ENCODE measurements at regions not wholly inside any gene's neighbourhood (a gene's known extent, or its start where the extent isn't known, plus 50 kb on each side); places are given as distances from the start of the nearest gene placed in this dataset.
A peak's percentile ranks its signal among the peaks of the same experiment; 100 is the strongest.

DNA sequence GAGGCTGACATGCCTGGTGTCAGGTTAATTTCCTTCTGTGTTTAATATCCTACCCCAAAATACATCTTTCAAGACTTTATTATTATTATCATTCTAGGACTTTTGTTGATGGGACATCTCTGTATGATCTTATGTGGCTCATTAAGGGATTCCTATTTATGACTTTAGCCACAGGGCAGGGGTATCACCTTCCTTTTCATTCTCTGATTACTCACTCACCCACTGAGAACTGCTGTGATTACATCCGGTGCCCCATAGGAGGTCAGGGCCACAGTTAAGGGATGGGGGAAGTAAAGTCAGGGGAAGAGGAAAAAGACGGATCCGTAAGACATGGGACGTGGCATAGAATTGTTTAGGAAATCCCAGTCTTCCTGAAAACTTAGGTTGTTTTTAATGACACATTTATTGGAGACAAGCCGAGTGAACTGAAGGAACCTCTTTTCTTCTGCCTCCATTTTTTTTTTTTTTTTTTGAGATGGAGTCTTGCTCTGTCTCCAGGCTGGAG lies 61.0 kb upstream of the PITRM1 start (continued):
- TF ChIP-seq RCOR1 (IDR thresholded peaks at IDR 0.05; ENCODE audit: low read length) (no peak), POLR2AphosphoS5 (IDR thresholded peaks at IDR 0.05; ENCODE audit: low read depth, low read length) (no peak), JUND (IDR thresholded peaks at IDR 0.05) (no peak), EP300 (IDR thresholded peaks at IDR 0.05; ENCODE audit: borderline replicate concordance in 1 of 2, low read depth in 1 of 2, low read length in 1 of 2) (no peak), REST (IDR thresholded peaks at IDR 0.05; ENCODE audit: low read depth, low read length) (no peak)
- TF ChIP-seq, protein P1, sequence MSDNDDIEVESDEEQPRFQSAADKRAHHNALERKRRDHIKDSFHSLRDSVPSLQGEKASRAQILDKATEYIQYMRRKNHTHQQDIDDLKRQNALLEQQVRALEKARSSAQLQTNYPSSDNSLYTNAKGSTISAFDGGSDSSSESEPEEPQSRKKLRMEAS (IDR thresholded peaks at IDR 0.05; ENCODE audit: low read depth) = no peak

- TF ChIP-seq, protein P2, sequence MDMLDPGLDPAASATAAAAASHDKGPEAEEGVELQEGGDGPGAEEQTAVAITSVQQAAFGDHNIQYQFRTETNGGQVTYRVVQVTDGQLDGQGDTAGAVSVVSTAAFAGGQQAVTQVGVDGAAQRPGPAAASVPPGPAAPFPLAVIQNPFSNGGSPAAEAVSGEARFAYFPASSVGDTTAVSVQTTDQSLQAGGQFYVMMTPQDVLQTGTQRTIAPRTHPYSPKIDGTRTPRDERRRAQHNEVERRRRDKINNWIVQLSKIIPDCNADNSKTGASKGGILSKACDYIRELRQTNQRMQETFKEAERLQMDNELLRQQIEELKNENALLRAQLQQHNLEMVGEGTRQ (IDR thresholded peaks at IDR 0.05; ENCODE audit: borderline replicate concordance, low read depth, low read length) = no peak
- TF ChIP-seq, protein P3, sequence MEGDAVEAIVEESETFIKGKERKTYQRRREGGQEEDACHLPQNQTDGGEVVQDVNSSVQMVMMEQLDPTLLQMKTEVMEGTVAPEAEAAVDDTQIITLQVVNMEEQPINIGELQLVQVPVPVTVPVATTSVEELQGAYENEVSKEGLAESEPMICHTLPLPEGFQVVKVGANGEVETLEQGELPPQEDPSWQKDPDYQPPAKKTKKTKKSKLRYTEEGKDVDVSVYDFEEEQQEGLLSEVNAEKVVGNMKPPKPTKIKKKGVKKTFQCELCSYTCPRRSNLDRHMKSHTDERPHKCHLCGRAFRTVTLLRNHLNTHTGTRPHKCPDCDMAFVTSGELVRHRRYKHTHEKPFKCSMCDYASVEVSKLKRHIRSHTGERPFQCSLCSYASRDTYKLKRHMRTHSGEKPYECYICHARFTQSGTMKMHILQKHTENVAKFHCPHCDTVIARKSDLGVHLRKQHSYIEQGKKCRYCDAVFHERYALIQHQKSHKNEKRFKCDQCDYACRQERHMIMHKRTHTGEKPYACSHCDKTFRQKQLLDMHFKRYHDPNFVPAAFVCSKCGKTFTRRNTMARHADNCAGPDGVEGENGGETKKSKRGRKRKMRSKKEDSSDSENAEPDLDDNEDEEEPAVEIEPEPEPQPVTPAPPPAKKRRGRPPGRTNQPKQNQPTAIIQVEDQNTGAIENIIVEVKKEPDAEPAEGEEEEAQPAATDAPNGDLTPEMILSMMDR (IDR thresholded peaks at IDR 0.05) = peak; percentile 27
- no peak overlapping the region for H3K4me3 ChIP-seq (ENCODE audit: low read depth in 2 of 2, low read length in 1 of 2)
- H3K27ac ChIP-seq (ENCODE audit: low read depth in 2 of 2, low read length in 1 of 2) = no peak overlapping the region
- H3K9ac ChIP-seq = no peak overlapping the region
- H3K79me2 ChIP-seq (ENCODE audit: insufficient read depth) = no peaks in the 10 kb centered on the region
- H2AFZ ChIP-seq (ENCODE audit: low read depth) = no peak overlapping the region
- 84% methylated on average over 12 of the region's 12 CpGs for WGBS (ENCODE audit: low lambda C conversion rate)
- no peaks in the 10 kb centered on the region for H3K9me2 ChIP-seq
- no peaks in the 10 kb centered on the region for H4K20me1 ChIP-seq (ENCODE audit: insufficient read depth)
- no peak overlapping the region for H3K4me2 ChIP-seq
- no peak for DNase-seq
- CTCF ChIA-PET = interaction anchor here (0.6 kb wide), 1 partner anchor 1534 kb away, joined by 3 read pairs; no protein-coding TSS in a partner anchor
- no peaks in the 10 kb centered on the region for H3K9me3 ChIP-seq
- POLR2A ChIA-PET = no interaction called here
- no peaks in the 10 kb centered on the region for H3K36me3 ChIP-seq (replicated peaks in 1 of 2; ENCODE audit: control insufficient read depth in 1 of 2, insufficient read depth in 2 of 2, low read length in 1 of 2)
- peaks cover 0 to 4% of the 10 kb centered on the region in 2 experiments; a peak in 2 of 4 replicates for H3K4me1 ChIP-seq (ENCODE audit: control insufficient read depth in 1 of 2, insufficient read depth in 2 of 2, low read depth in 1 of 2, low read length in 1 of 2)
- H3K27me3 ChIP-seq (ENCODE audit: insufficient read depth) = no peaks in the 10 kb centered on the region
- peaks cover 9% of the 10 kb centered on the region for H3F3A ChIP-seq (replicated peaks; ENCODE audit: insufficient read depth)
Measured at GRCh38 chr10:3231951-3232730, 59.6 kb upstream of the PITRM1 start.

Measured in SK-N-SH (cell line).